ENCODE measurements at regions not wholly inside any gene's neighbourhood (a gene's known extent, or its start where the extent isn't known, plus 50 kb on each side); places are given as distances from the start of the nearest gene placed in this dataset.

DNA sequence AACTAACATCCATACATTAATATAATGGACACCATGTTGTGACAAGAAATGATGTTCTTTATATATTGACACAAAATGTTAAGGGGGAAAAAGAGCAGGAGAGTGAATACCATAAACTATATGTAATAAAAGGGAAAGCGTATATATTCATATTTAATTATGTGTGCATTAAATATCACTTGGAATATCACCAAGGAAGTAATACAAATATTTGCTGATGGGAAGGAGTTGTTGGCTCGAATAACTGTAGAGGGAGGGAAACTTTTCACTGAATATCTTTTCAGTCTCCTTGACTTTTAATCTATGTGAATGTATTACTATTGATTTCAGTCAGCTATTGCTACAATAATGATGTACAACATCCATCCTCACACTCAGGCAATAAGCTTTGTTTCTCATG, 167.0 kb upstream of the DPH6 start:
- TF ChIP-seq EZH2 (IDR thresholded peaks at IDR 0.05) (no peak), EZH2phosphoT487 (IDR thresholded peaks at IDR 0.05) (no peak)
- TF ChIP-seq, protein P1, sequence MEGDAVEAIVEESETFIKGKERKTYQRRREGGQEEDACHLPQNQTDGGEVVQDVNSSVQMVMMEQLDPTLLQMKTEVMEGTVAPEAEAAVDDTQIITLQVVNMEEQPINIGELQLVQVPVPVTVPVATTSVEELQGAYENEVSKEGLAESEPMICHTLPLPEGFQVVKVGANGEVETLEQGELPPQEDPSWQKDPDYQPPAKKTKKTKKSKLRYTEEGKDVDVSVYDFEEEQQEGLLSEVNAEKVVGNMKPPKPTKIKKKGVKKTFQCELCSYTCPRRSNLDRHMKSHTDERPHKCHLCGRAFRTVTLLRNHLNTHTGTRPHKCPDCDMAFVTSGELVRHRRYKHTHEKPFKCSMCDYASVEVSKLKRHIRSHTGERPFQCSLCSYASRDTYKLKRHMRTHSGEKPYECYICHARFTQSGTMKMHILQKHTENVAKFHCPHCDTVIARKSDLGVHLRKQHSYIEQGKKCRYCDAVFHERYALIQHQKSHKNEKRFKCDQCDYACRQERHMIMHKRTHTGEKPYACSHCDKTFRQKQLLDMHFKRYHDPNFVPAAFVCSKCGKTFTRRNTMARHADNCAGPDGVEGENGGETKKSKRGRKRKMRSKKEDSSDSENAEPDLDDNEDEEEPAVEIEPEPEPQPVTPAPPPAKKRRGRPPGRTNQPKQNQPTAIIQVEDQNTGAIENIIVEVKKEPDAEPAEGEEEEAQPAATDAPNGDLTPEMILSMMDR (IDR thresholded peaks at IDR 0.05), result no peak
- Histone ChIP-seq H3K27ac (no peak overlapping the region), H3K4me3 (no peak overlapping the region), H3F3A (ENCODE audit: low read depth) (no peaks in the 10 kb centered on the region), H3K4me2 (no peak overlapping the region), H3K79me2 (ENCODE audit: low read depth) (no peaks in the 10 kb centered on the region), H3K4me1 (no peaks in the 10 kb centered on the region), H4K20me1 (ENCODE audit: low read depth) (no peaks in the 10 kb centered on the region), H3K9me3 (ENCODE audit: low read depth) (no peaks in the 10 kb centered on the region), H3K27me3 (no peaks in the 10 kb centered on the region), H3K9ac (no peak overlapping the region), H2AFZ (replicated peaks) (no peak overlapping the region), H3K36me3 (no peaks in the 10 kb centered on the region)
- H3K4me1 Mint-ChIP-seq, result no peaks in the 10 kb centered on the region
- DNase-seq (ENCODE audit: low spot score), result no peak
- H3K4me3 Mint-ChIP-seq, result no peak overlapping the region
- no peak overlapping the region for H3K27ac Mint-ChIP-seq
- H3K27me3 Mint-ChIP-seq (ENCODE audit: insufficient read depth, low read depth), result peaks cover 4% of the 10 kb centered on the region
- no peaks in the 10 kb centered on the region for H3K36me3 Mint-ChIP-seq
- peaks cover 2% of the 10 kb centered on the region for H3K9me3 Mint-ChIP-seq

DNA sequence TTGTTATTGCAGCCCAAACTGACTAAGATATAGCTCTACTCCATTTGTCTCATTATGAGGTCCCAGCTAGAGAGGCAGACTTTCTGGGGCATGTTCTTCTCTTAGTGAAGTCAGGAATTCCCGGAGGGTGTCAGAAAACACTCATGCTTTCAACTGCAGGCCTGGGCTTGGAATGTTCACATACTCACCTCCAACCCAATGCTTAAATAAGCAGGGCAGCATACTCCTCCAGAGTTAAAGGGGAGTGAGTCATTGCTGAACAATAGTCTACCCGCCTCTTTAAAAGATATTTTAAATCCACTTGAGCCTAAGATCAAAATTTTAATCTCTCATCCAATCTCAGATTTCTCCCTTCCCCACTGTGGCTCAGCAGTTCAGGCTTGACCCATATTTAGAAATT, 167.8 kb upstream of the DPH6 start:
- H2AFZ ChIP-seq (replicated peaks), result no peak overlapping the region
- no peak overlapping the region for H3K9ac ChIP-seq
- no peak overlapping the region for H3K27ac ChIP-seq
- peaks cover 4% of the 10 kb centered on the region for H3K27me3 Mint-ChIP-seq (ENCODE audit: insufficient read depth, low read depth)
- no peaks in the 10 kb centered on the region for H3K36me3 ChIP-seq
- DNase-seq (ENCODE audit: low spot score), result no peak
- no peak overlapping the region for H3K4me2 ChIP-seq
- no peak overlapping the region for H3K4me3 Mint-ChIP-seq
- peaks cover 2% of the 10 kb centered on the region for H3K9me3 Mint-ChIP-seq
- H4K20me1 ChIP-seq (ENCODE audit: low read depth), result no peaks in the 10 kb centered on the region
- H3K4me1 Mint-ChIP-seq, result no peaks in the 10 kb centered on the region
- H3K36me3 Mint-ChIP-seq, result no peaks in the 10 kb centered on the region
- H3K27ac Mint-ChIP-seq, result no peak overlapping the region
- no peak overlapping the region for H3K4me3 ChIP-seq
- H3F3A ChIP-seq (ENCODE audit: low read depth), result no peaks in the 10 kb centered on the region
- no peaks in the 10 kb centered on the region for H3K4me1 ChIP-seq
- H3K79me2 ChIP-seq (ENCODE audit: low read depth), result no peaks in the 10 kb centered on the region
- TF ChIP-seq, protein P1 (IDR thresholded peaks at IDR 0.05), result no peak
- TF ChIP-seq EZH2phosphoT487 (IDR thresholded peaks at IDR 0.05) (no peak), EZH2 (IDR thresholded peaks at IDR 0.05) (no peak)
- no peaks in the 10 kb centered on the region for H3K27me3 ChIP-seq
- H3K9me3 ChIP-seq (ENCODE audit: low read depth), result no peaks in the 10 kb centered on the region

DNA sequence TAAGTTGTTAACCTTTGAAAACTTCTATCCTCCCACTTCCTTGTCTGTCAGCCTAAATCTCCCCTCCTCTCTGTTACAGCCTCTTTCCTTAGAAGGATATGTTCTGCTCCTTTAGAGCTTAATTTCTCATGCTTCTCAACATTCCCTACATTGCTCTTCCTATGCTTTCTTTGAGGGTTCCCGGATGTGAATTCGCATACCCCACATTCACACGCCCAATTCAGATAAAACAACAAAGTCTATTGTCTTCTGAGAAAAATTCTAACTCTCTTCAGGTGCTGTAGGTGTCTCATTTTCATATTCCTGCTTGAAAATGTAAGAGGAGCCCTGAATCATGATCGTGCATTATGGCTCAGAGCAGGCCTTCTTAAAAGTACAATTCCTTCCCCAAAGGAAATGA, 171.8 kb upstream of the DPH6 start:
- Histone ChIP-seq H3K79me2 (ENCODE audit: low read depth) (no peaks in the 10 kb centered on the region), H3K36me3 (no peaks in the 10 kb centered on the region), H4K20me1 (ENCODE audit: low read depth) (no peaks in the 10 kb centered on the region), H3K4me3 (no peak overlapping the region), H3K9ac (no peak overlapping the region), H3K4me1 (no peaks in the 10 kb centered on the region), H3K4me2 (no peak overlapping the region), H3K9me3 (ENCODE audit: low read depth) (no peaks in the 10 kb centered on the region), H3K27ac (no peak overlapping the region), H2AFZ (replicated peaks) (no peak overlapping the region), H3K27me3 (no peaks in the 10 kb centered on the region), H3F3A (ENCODE audit: low read depth) (no peaks in the 10 kb centered on the region)
- Mint-ChIP-seq H3K4me3 (no peak overlapping the region), H3K27me3 (ENCODE audit: insufficient read depth, low read depth) (peaks cover 2% of the 10 kb centered on the region), H3K36me3 (no peaks in the 10 kb centered on the region), H3K27ac (no peak overlapping the region), H3K4me1 (peaks cover 6% of the 10 kb centered on the region), H3K9me3 (peaks cover 2% of the 10 kb centered on the region)
- no peak for DNase-seq (ENCODE audit: low spot score)
- TF ChIP-seq EZH2phosphoT487 (IDR thresholded peaks at IDR 0.05) (no peak), EZH2 (IDR thresholded peaks at IDR 0.05) (no peak)
- TF ChIP-seq, protein P1 (IDR thresholded peaks at IDR 0.05), result no peak

Data from neural progenitor cell (in vitro differentiated cells).